OCI-LY7 (cell line): ENCODE measurements at regions not wholly inside any gene's neighbourhood (a gene's known extent, or its start where the extent isn't known, plus 50 kb on each side); places are given as distances from the start of the nearest gene placed in this dataset.

Source experiments
- EZH2phosphoT487 ChIP-seq: fragments of 200-600 bp; sonication (generic); IDR thresholded peaks from 2 replicates; pipeline ENCODE4 v1.6.1; 2018; ENCODE audit warnings: low read depth, borderline replicate concordance, mild to moderate bottlenecking, mixed run types, antibody characterized with exemption, low read length, moderate library complexity, mixed read lengths
- TF ChIP-seq, protein P1 (sequence below): fragments of 200-600 bp; sonication (generic); conservative IDR thresholded peaks from 2 replicates; pipeline ENCODE4 v1.5.1; 2014; ENCODE audit warnings: mild to moderate bottlenecking, antibody characterized with exemption, low read length, moderate library complexity, mixed read lengths

GRCh38 chr7:130880668-130881067 is 146.7 kb upstream of the KLF14 start:
- TF ChIP-seq, protein P1, sequence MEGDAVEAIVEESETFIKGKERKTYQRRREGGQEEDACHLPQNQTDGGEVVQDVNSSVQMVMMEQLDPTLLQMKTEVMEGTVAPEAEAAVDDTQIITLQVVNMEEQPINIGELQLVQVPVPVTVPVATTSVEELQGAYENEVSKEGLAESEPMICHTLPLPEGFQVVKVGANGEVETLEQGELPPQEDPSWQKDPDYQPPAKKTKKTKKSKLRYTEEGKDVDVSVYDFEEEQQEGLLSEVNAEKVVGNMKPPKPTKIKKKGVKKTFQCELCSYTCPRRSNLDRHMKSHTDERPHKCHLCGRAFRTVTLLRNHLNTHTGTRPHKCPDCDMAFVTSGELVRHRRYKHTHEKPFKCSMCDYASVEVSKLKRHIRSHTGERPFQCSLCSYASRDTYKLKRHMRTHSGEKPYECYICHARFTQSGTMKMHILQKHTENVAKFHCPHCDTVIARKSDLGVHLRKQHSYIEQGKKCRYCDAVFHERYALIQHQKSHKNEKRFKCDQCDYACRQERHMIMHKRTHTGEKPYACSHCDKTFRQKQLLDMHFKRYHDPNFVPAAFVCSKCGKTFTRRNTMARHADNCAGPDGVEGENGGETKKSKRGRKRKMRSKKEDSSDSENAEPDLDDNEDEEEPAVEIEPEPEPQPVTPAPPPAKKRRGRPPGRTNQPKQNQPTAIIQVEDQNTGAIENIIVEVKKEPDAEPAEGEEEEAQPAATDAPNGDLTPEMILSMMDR: no peak
- TF ChIP-seq EZH2phosphoT487: no peak
